ENCODE measurements at regions not wholly inside any gene's neighbourhood (a gene's known extent, or its start where the extent isn't known, plus 50 kb on each side); places are given as distances from the start of the nearest gene placed in this dataset.

DNA sequence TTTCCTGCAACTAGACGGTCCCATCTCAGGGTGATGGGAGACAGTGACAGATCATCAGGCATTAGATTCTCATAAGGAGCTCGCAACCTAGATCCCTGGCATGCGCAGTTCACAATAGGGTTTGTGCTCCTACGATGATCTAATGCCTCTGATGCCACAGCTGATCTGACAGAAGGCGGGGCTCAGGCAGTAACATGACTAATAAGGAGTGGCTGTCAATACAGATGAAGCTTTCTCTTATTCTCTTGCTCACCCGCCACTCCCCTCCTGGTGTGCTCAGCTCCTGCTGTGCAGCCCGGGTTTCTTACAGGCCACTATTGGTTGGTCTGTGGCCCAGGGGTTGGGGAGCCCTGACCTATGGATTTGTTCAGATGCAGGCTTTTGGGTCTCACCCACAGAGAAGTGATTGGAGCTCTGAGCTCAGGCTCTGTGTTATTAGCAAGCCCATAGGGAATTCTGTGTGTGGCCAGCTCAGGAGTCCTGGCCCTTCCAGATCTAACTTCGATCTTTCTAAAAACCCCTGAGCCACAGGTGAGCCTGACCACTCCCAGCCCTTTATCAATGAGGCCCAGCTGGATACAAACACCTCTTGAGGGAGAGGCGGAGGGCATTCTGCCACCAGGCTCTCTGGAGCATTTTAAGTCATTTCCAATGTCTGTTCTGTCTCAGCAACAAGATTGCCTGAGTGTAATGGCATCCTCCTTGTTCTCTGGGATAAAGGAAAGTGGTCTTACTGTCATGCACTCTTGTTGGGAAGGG lies 351.8 kb downstream of the BUD13 start:
- no peak overlapping the region for H3K27ac ChIP-seq
- DNase-seq = no peak
- H3K27me3 ChIP-seq = peaks cover 0 to 13% (median 0%) of the 10 kb centered on the region in 4 donors
- intact Hi-C loops (cut with DNase I) = no loop called here
- no peak overlapping the region for H3K4me3 ChIP-seq
- no peak for TF ChIP-seq POLR2A (IDR thresholded peaks at IDR 0.05)
- TF ChIP-seq, protein P1, sequence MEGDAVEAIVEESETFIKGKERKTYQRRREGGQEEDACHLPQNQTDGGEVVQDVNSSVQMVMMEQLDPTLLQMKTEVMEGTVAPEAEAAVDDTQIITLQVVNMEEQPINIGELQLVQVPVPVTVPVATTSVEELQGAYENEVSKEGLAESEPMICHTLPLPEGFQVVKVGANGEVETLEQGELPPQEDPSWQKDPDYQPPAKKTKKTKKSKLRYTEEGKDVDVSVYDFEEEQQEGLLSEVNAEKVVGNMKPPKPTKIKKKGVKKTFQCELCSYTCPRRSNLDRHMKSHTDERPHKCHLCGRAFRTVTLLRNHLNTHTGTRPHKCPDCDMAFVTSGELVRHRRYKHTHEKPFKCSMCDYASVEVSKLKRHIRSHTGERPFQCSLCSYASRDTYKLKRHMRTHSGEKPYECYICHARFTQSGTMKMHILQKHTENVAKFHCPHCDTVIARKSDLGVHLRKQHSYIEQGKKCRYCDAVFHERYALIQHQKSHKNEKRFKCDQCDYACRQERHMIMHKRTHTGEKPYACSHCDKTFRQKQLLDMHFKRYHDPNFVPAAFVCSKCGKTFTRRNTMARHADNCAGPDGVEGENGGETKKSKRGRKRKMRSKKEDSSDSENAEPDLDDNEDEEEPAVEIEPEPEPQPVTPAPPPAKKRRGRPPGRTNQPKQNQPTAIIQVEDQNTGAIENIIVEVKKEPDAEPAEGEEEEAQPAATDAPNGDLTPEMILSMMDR (IDR thresholded peaks at IDR 0.05) = no peak
- H3K4me1 ChIP-seq = peaks cover 0 to 6% (median 0%) of the 10 kb centered on the region in 3 donors
- H3K9me3 ChIP-seq = peaks cover 0 to 5% (median 0%) of the 10 kb centered on the region in 3 donors
- WGBS, 2 donors = 40 to 44% methylated on average over 7 to 9 of the region's 9 CpGs
- H3K36me3 ChIP-seq = no peaks in the 10 kb centered on the region

GRCh38 chr11:116420030-116420429 lies 352.8 kb downstream of the BUD13 start:
- H3K36me3 ChIP-seq = no peaks in the 10 kb centered on the region
- H3K4me1 ChIP-seq = peaks cover 0 to 6% (median 0%) of the 10 kb centered on the region in 3 donors
- no peak overlapping the region for H3K4me3 ChIP-seq
- intact Hi-C loops (cut with DNase I) = no loop called here
- peaks cover 0 to 13% (median 0%) of the 10 kb centered on the region in 4 donors for H3K27me3 ChIP-seq
- peaks cover 0 to 5% (median 0%) of the 10 kb centered on the region in 3 donors for H3K9me3 ChIP-seq
- TF ChIP-seq, protein P1 (IDR thresholded peaks at IDR 0.05) = no peak
- TF ChIP-seq POLR2A (IDR thresholded peaks at IDR 0.05) = no peak
- DNase-seq = no peak
- no peak overlapping the region for H3K27ac ChIP-seq

DNA sequence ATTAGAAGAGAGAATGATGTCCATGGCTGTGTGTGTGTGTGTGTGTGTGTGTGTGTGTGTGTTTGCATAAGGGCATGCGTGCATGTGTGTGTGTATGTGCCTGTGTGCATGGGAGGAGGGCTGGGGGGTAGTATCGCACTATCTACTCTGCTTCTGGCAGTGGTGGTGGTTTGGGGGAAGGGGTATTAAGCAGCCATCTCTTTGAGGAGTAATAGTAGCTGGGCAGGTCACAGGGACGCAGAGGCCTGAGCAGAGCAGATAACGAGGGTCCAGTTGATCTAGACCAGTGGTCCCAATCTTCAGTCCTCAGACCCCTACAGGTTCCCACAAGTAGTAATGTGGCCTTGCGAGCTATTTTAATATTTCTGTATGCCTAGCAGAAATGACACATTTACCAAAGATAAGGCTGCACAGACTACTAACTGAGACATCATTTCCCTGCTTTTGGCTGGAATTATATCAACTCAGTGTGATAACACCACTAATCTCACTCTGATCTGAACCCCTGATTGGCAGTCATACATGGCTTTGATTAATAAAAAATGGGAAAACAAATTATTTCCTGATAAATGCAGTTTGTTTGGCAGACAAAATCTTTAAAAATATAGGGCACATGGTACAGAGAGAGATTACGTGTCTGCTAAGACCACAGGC lies 354.3 kb downstream of the BUD13 start:
- H3K27me3 ChIP-seq = peaks cover 0 to 5% (median 0%) of the 10 kb centered on the region in 4 donors

DNA sequence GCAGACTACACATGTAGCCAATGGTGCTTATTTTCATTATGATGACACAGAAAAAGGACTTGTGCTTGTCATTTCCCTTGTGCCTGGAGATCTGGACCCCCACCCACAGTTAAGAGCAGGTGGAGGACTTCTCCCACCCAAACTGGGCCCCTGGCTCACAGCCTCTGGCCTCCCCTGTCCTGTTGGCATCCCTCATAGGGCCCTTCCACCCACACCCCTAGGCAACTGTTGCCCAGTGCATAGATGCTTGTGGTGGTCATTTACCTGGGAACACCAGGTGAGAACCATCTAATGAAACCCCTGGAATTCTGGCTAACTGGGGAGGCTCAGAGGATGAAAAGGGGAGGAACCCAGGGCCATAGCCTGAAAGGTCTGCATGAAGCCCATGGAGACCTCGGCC lies 355.9 kb downstream of the BUD13 start:
- no peak for DNase-seq
- H3K27me3 ChIP-seq = peaks cover 0 to 5% (median 0%) of the 10 kb centered on the region in 4 donors
- H3K36me3 ChIP-seq = no peaks in the 10 kb centered on the region
- peaks cover 0 to 6% (median 0%) of the 10 kb centered on the region in 3 donors for H3K4me1 ChIP-seq
- WGBS, 2 donors = 71 to 73% methylated on average over 1 of the region's 1 CpG
- no peak for TF ChIP-seq POLR2A (IDR thresholded peaks at IDR 0.05)
- TF ChIP-seq, protein P1 (IDR thresholded peaks at IDR 0.05) = no peak
- H3K4me3 ChIP-seq = no peak overlapping the region
- intact Hi-C loops (cut with DNase I) = no loop called here
- no peak overlapping the region for H3K27ac ChIP-seq
- H3K9me3 ChIP-seq = peaks cover 0 to 5% (median 0%) of the 10 kb centered on the region in 3 donors

More for the DNA sequence above, 354.3 kb downstream of the BUD13 start:
- H3K27ac ChIP-seq = no peak overlapping the region
- H3K4me1 ChIP-seq = peaks cover 0 to 6% (median 0%) of the 10 kb centered on the region in 3 donors
- no peak for TF ChIP-seq POLR2A (IDR thresholded peaks at IDR 0.05)
- TF ChIP-seq, protein P1 (IDR thresholded peaks at IDR 0.05) = no peak
- peaks cover 0 to 5% (median 0%) of the 10 kb centered on the region in 3 donors for H3K9me3 ChIP-seq
- intact Hi-C loops (cut with DNase I) = no loop called here
- no peak overlapping the region for H3K4me3 ChIP-seq
- DNase-seq = no peak
- 81 to 82% methylated on average over 6 of the region's 6 CpGs for WGBS, 2 donors
- no peaks in the 10 kb centered on the region for H3K36me3 ChIP-seq

DNA sequence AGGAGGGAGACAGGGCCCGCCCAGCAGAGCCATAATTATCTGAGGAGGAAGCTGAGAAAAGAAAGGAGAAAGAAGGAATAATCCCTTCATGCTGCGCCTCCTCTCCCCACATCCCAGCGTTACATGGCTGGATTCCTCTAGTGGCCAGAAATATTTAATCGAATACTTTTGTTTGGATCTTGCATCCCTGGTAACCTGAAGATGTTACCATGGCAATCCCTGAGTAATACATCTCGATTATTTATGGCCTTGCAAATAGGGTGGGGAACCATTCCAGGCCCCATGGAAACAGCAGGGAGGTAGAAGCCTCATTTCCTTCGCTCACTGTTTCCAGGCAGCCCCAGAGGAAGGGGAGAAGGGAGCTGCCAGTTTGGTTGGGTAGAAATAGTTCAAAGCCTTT lies 357.7 kb downstream of the BUD13 start:
- no peak for DNase-seq
- Histone ChIP-seq H3K27ac (no peak overlapping the region), H3K4me1 (no peaks in the 10 kb centered on the region), H3K4me3 (no peak overlapping the region), H3K27me3 (peaks cover 0 to 6% (median 0%) of the 10 kb centered on the region in 4 donors), H3K9me3 (peaks cover 0 to under 1% (median 0%) of the 10 kb centered on the region in 3 donors), H3K36me3 (no peaks in the 10 kb centered on the region)
- no peak for TF ChIP-seq POLR2A (IDR thresholded peaks at IDR 0.05)
- TF ChIP-seq, protein P1 (IDR thresholded peaks at IDR 0.05) = no peak
- 53 to 54% methylated on average over 6 of the region's 6 CpGs for WGBS, 2 donors
- intact Hi-C loops (cut with DNase I) = no loop called here

Data from esophagus squamous epithelium (tissue), 5 donors.